OCI-LY7 (cell line): ENCODE measurements at regions not wholly inside any gene's neighbourhood (a gene's known extent, or its start where the extent isn't known, plus 50 kb on each side); places are given as distances from the start of the nearest gene placed in this dataset.

Source experiments
- BruUV-seq: library from RNA; stranded (reverse); fragments of 400-500 nt; replicated peaks from 2 replicates; lab custom pipeline; 2021; lab: Mats Ljungman, UMichigan
- CTCF ChIA-PET: fragments of 300-600 bp; sonication (Branson Sonifier 250); formaldehyde crosslinking; loops from one replicate; lab custom pipeline; 2022; ENCODE audit warnings: antibody characterized with exemption; ENCODE audit not compliant: unreplicated experiment; lab: Charles Lee
- POLR2A ChIA-PET: fragments of 300-600 bp; sonication (Branson Sonifier 250); formaldehyde crosslinking; loops from one replicate; lab custom pipeline; 2022; ENCODE audit warnings: antibody characterized with exemption; lab: Charles Lee
- DNase-seq: peaks from one replicate; pipeline ENCODE4 v3.0.0-alpha.2; 2015; ENCODE audit warnings: low spot score
- H2AFZ ChIP-seq: fragments of 200-600 bp; sonication (generic), shearing (Covaris generic); 2 replicates; pipeline ENCODE4 v1.6.1; 2014; ENCODE audit warnings: mild to moderate bottlenecking, antibody characterized with exemption, low read length, moderate library complexity
- H3K27ac ChIP-seq: fragments of 200-600 bp; sonication (generic); 2 replicates; pipeline ENCODE4 v1.5.1; 2014; ENCODE audit warnings: mixed run types, low read depth, mild to moderate bottlenecking, moderate library complexity, low read length, inconsistent platforms; ENCODE audit not compliant: poor library complexity, severe bottlenecking
- H3K36me3 ChIP-seq: fragments of 200-600 bp; sonication (generic); 2 replicates; pipeline ENCODE4 v1.6.1; 2014; ENCODE audit warnings: mild to moderate bottlenecking, antibody characterized with exemption, low read length, moderate library complexity, mixed read lengths; ENCODE audit not compliant: insufficient read depth
- H3K4me1 ChIP-seq: fragments of 200-600 bp; sonication (generic); 2 replicates; pipeline ENCODE4 v1.5.1; 2014; ENCODE audit warnings: mild to moderate bottlenecking, low read length; ENCODE audit not compliant: insufficient read depth, poor library complexity, severe bottlenecking
- H3K4me2 ChIP-seq: fragments of 200-600 bp; sonication (generic); 2 replicates; pipeline ENCODE4 v1.6.1; 2014; ENCODE audit warnings: mild to moderate bottlenecking, low read length
- H3K4me3 ChIP-seq: fragments of 200-600 bp; sonication (generic); 2 replicates; pipeline ENCODE4 v1.5.1; 2014; ENCODE audit warnings: mild to moderate bottlenecking, low read depth, low read length; ENCODE audit not compliant: poor library complexity, severe bottlenecking
- H3K79me2 ChIP-seq: fragments of 200-600 bp; sonication (generic); 2 replicates; pipeline ENCODE4 v1.6.1; 2016; ENCODE audit warnings: low read depth, mild to moderate bottlenecking, low read length, moderate library complexity, mixed read lengths; ENCODE audit not compliant: insufficient read depth
- H3K9me2 ChIP-seq: fragments of 200-600 bp; sonication (generic); 2 replicates; pipeline ENCODE4 v1.6.1; 2016; ENCODE audit warnings: mild to moderate bottlenecking, low read length, mixed read lengths; ENCODE audit not compliant: insufficient read depth
- H3K9me3 ChIP-seq: fragments of 200-600 bp; sonication (generic); 2 replicates; pipeline ENCODE4 v1.6.1; 2014; ENCODE audit warnings: mild to moderate bottlenecking, mixed run types, low read length, mixed read lengths
- H4K20me1 ChIP-seq: fragments of 200-600 bp; sonication (generic); 2 replicates; pipeline ENCODE4 v1.6.1; 2014; ENCODE audit warnings: mild to moderate bottlenecking, antibody characterized with exemption, low read length, moderate library complexity, mixed read lengths; ENCODE audit not compliant: insufficient read depth
- EZH2phosphoT487 ChIP-seq: fragments of 200-600 bp; sonication (generic); IDR thresholded peaks from 2 replicates; pipeline ENCODE4 v1.6.1; 2018; ENCODE audit warnings: low read depth, borderline replicate concordance, mild to moderate bottlenecking, mixed run types, antibody characterized with exemption, low read length, moderate library complexity, mixed read lengths
- intact Hi-C: fragments of 100-400 bp; cut with micrococcal nuclease; formaldehyde crosslinking; loops from one replicate; pipeline ENCODE4 v1.10.0; 2022; ENCODE audit not compliant: unreplicated experiment
- TF ChIP-seq, protein P1 (sequence below): fragments of 200-600 bp; sonication (generic); conservative IDR thresholded peaks from 2 replicates; pipeline ENCODE4 v1.5.1; 2014; ENCODE audit warnings: mild to moderate bottlenecking, antibody characterized with exemption, low read length, moderate library complexity, mixed read lengths

DNA sequence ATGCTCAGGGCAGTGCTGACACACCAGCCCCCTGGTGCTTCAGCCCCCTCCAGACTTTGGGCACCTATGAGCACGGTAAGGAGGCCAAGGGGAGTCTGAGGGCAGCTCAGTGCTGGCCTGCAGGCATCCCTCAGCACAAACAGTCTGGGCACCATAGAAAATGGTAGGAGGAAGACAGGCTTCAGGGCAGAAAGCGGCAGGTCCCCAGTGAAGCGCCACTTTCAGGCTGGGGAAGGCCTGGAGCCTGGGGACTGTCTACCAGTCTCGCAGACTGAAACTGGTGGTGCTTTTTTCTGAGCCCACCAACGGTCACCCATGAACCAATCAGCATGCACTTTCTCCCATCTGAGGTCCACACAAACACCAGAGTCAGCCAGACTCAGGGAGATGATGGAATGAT is 1074.7 kb downstream of the PCDH18 start:
- TF ChIP-seq, protein P1, sequence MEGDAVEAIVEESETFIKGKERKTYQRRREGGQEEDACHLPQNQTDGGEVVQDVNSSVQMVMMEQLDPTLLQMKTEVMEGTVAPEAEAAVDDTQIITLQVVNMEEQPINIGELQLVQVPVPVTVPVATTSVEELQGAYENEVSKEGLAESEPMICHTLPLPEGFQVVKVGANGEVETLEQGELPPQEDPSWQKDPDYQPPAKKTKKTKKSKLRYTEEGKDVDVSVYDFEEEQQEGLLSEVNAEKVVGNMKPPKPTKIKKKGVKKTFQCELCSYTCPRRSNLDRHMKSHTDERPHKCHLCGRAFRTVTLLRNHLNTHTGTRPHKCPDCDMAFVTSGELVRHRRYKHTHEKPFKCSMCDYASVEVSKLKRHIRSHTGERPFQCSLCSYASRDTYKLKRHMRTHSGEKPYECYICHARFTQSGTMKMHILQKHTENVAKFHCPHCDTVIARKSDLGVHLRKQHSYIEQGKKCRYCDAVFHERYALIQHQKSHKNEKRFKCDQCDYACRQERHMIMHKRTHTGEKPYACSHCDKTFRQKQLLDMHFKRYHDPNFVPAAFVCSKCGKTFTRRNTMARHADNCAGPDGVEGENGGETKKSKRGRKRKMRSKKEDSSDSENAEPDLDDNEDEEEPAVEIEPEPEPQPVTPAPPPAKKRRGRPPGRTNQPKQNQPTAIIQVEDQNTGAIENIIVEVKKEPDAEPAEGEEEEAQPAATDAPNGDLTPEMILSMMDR = no peak
- TF ChIP-seq EZH2phosphoT487 = no peak
- no peaks in the 10 kb centered on the region for H3K4me1 ChIP-seq
- H3K4me2 ChIP-seq = no peak overlapping the region
- H3K27ac ChIP-seq = no peak overlapping the region
- H3K9me2 ChIP-seq = no peaks in the 10 kb centered on the region
- CTCF ChIA-PET = no interaction called here
- no peaks in the 10 kb centered on the region for H3K9me3 ChIP-seq
- BruUV-seq = no TSS peak
- H3K79me2 ChIP-seq = no peaks in the 10 kb centered on the region
- no peaks in the 10 kb centered on the region for H4K20me1 ChIP-seq
- intact Hi-C loops = no loop called here
- no peak overlapping the region for H3K4me3 ChIP-seq
- DNase-seq = no peak
- H2AFZ ChIP-seq = no peak overlapping the region
- POLR2A ChIA-PET = interaction anchor here (1.0 kb wide), 1 partner anchor 59 kb away, joined by 3 read pairs; no protein-coding TSS in a partner anchor
- no peaks in the 10 kb centered on the region for H3K36me3 ChIP-seq

DNA sequence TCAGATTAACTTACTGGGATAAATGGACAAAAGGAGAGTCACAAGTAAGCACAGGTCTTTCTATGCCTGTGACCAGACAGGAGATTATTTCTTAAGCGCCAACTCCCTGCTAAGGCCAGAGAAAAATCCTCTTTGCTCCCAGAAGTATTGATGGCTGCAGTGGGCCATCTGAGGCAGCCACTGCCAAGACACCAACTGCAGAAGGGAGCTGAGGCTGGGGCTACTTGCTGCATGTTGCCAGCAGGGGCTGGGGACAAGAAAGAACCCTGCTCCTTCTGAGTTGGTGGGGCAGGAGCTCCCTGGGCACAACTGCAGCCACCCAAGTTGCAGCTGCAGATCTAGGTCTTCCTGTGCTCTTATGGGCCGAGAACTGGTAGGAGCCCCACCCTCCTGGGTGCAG is 1075.3 kb downstream of the PCDH18 start:
- CTCF ChIA-PET = no interaction called here
- H3K36me3 ChIP-seq = no peaks in the 10 kb centered on the region

DNA sequence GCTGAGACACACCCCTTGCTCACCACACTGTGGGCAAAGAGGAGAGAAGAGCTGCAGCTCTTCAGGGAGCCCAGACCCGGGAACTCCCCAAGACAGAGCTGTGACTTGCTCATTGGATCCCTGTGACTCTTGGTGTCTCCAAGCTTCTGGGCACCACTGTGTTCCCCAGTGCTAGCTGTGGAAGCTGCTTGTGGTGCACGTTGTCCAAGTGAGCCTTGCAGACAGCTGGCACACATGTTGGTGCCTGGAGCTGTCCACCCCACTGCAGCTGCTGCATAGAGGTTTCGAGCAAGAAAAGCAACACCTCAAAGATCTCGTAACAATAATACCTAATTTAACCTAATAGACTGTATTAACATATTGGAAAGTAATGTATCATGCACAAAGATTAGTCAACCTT is 1089.3 kb downstream of the PCDH18 start:
- no peak for DNase-seq
- Histone ChIP-seq H4K20me1 (no peaks in the 10 kb centered on the region), H3K9me2 (no peaks in the 10 kb centered on the region), H2AFZ (no peak overlapping the region), H3K27ac (no peak overlapping the region), H3K4me3 (no peak overlapping the region), H3K79me2 (no peaks in the 10 kb centered on the region), H3K9me3 (no peaks in the 10 kb centered on the region), H3K4me1 (no peaks in the 10 kb centered on the region), H3K4me2 (no peak overlapping the region), H3K36me3 (no peaks in the 10 kb centered on the region)
- no peak for TF ChIP-seq EZH2phosphoT487
- TF ChIP-seq, protein P1 = no peak
- CTCF ChIA-PET = no interaction called here
- intact Hi-C loops = no loop called here
- POLR2A ChIA-PET = no interaction called here
- BruUV-seq = no TSS peak

More for the DNA sequence above, 1075.3 kb downstream of the PCDH18 start:
- no TSS peak for BruUV-seq
- Histone ChIP-seq H4K20me1 (no peaks in the 10 kb centered on the region), H3K9me2 (no peaks in the 10 kb centered on the region), H3K79me2 (no peaks in the 10 kb centered on the region), H3K4me1 (no peaks in the 10 kb centered on the region), H3K27ac (no peak overlapping the region), H3K4me2 (no peak overlapping the region), H3K4me3 (no peak overlapping the region), H2AFZ (no peak overlapping the region), H3K9me3 (no peaks in the 10 kb centered on the region)
- POLR2A ChIA-PET = interaction anchor here (1.0 kb wide), 1 partner anchor 59 kb away, joined by 3 read pairs; no protein-coding TSS in a partner anchor
- TF ChIP-seq, protein P1 = no peak
- no peak for TF ChIP-seq EZH2phosphoT487
- DNase-seq = no peak
- intact Hi-C loops = no loop called here
